ENCODE measurements at regions not wholly inside any gene's neighbourhood (a gene's known extent, or its start where the extent isn't known, plus 50 kb on each side); places are given as distances from the start of the nearest gene placed in this dataset.

DNA sequence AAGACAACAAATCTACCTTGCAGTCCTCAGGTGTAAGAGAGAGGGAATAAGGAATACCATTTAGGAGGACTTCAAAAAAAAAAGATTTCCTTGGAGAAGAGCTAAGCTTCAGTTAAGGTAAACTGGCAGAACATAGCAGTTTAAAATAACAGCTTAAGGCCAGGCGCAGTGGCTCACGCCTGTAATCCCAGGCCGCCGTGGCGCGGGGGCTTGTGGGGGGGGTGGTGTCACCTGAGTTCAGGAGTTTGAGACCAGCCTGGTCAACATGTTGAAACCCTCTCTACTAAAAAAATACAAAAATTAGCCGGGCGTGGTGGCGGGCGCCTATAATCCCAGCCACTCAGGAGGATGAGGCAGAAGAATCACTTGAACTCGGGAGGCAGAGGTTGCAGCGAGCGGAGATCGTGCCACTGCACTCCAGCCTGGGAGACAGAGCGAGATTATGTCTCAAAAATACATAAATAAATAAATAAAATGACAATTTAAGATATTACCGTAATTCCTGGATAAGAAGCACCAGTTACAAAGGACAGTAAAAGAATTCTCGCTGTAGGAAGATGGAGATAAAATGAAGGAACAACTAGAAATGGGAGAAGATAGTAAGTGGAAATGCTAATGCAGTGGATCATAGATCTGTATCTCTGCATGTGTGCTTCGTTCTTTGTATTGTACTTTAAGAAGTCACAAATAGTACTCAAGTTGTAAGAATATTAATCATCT lies 1140.2 kb downstream of the NCAM2 start:
- TF ChIP-seq, protein P1, sequence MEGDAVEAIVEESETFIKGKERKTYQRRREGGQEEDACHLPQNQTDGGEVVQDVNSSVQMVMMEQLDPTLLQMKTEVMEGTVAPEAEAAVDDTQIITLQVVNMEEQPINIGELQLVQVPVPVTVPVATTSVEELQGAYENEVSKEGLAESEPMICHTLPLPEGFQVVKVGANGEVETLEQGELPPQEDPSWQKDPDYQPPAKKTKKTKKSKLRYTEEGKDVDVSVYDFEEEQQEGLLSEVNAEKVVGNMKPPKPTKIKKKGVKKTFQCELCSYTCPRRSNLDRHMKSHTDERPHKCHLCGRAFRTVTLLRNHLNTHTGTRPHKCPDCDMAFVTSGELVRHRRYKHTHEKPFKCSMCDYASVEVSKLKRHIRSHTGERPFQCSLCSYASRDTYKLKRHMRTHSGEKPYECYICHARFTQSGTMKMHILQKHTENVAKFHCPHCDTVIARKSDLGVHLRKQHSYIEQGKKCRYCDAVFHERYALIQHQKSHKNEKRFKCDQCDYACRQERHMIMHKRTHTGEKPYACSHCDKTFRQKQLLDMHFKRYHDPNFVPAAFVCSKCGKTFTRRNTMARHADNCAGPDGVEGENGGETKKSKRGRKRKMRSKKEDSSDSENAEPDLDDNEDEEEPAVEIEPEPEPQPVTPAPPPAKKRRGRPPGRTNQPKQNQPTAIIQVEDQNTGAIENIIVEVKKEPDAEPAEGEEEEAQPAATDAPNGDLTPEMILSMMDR (IDR thresholded peaks at IDR 0.05), result no peak
- TF ChIP-seq POLR2AphosphoS5 (IDR thresholded peaks at IDR 0.05), result no peak
- TF ChIP-seq EP300 (IDR thresholded peaks at IDR 0.05), result no peak

All from upper lobe of left lung (tissue), 4 donors.